ENCODE measurements at regions not wholly inside any gene's neighbourhood (a gene's known extent, or its start where the extent isn't known, plus 50 kb on each side); places are given as distances from the start of the nearest gene placed in this dataset.

GRCh38 chr6:76789580-76789979 is 673.7 kb downstream of the HTR1B start:
- POLR2A ChIA-PET: no interaction called here
- no peak for DNase-seq (ENCODE audit: extremely low spot score)
- CTCF ChIA-PET: no interaction called here
- TF ChIP-seq FOXK2 (IDR thresholded peaks at IDR 0.05) (no peak), ELF4 (IDR thresholded peaks at IDR 0.05) (no peak), FOXA1 (IDR thresholded peaks at IDR 0.05) (no peak), L3MBTL2 (conservative IDR thresholded peaks at IDR 0.05) (no peak)

- no peak for DNase-seq (ENCODE audit: extremely low spot score)
- ChIA-PET CTCF (no interaction called here), POLR2A (no interaction called here)
- TF ChIP-seq FOXM1 (IDR thresholded peaks at IDR 0.05; ENCODE audit: borderline replicate concordance) (no peak), CTBP1 (IDR thresholded peaks at IDR 0.05; ENCODE audit: borderline replicate concordance) (no peak), NFRKB (IDR thresholded peaks at IDR 0.05) (no peak), SUZ12 (IDR thresholded peaks at IDR 0.05) (no peak), TARDBP (IDR thresholded peaks at IDR 0.05) (no peak), LEF1 (IDR thresholded peaks at IDR 0.05; ENCODE audit: borderline replicate concordance) (no peak), SP1 (IDR thresholded peaks at IDR 0.05) (no peak)
These were observed 675.1 kb downstream of the HTR1B start for GRCh38 chr6:76788155-76788554.

- DNase-seq (ENCODE audit: extremely low spot score): no peak
- CTCF ChIA-PET: no interaction called here
- TF ChIP-seq TARDBP (IDR thresholded peaks at IDR 0.05): no peak
- TF ChIP-seq HDGF (IDR thresholded peaks at IDR 0.05; ENCODE audit: borderline replicate concordance): no peak
- POLR2A ChIA-PET: no interaction called here
These were observed 684.2 kb downstream of the HTR1B start for GRCh38 chr6:76779068-76779467.

- ChIA-PET CTCF (no interaction called here), POLR2A (no interaction called here)
- TF ChIP-seq FOXM1 (IDR thresholded peaks at IDR 0.05; ENCODE audit: borderline replicate concordance) (no peak), BHLHE40 (IDR thresholded peaks at IDR 0.05; ENCODE audit: borderline replicate concordance) (no peak), NFRKB (IDR thresholded peaks at IDR 0.05) (no peak), L3MBTL2 (conservative IDR thresholded peaks at IDR 0.05) (no peak), LEF1 (IDR thresholded peaks at IDR 0.05; ENCODE audit: borderline replicate concordance) (no peak), TARDBP (IDR thresholded peaks at IDR 0.05) (no peak), ZNF384 (IDR thresholded peaks at IDR 0.05) (no peak), FOXA1 (IDR thresholded peaks at IDR 0.05) (no peak), HDGF (IDR thresholded peaks at IDR 0.05; ENCODE audit: borderline replicate concordance) (no peak), FOXK2 (IDR thresholded peaks at IDR 0.05) (no peak), SUZ12 (IDR thresholded peaks at IDR 0.05) (no peak), PKNOX1 (IDR thresholded peaks at IDR 0.05) (no peak), ELF4 (IDR thresholded peaks at IDR 0.05) (no peak), SP1 (IDR thresholded peaks at IDR 0.05) (no peak), CTBP1 (IDR thresholded peaks at IDR 0.05; ENCODE audit: borderline replicate concordance) (no peak), ARNT (IDR thresholded peaks at IDR 0.05) (no peak)
- no peak for DNase-seq (ENCODE audit: extremely low spot score)
These were observed 686.4 kb downstream of the HTR1B start for GRCh38 chr6:76776876-76777275.

- POLR2A ChIA-PET: no interaction called here
- CTCF ChIA-PET: no interaction called here
- DNase-seq (ENCODE audit: extremely low spot score): no peak
- no peak for TF ChIP-seq HDGF (IDR thresholded peaks at IDR 0.05; ENCODE audit: borderline replicate concordance)
- TF ChIP-seq L3MBTL2 (conservative IDR thresholded peaks at IDR 0.05): no peak
- TF ChIP-seq FOXK2 (IDR thresholded peaks at IDR 0.05): no peak
- TF ChIP-seq SUZ12 (IDR thresholded peaks at IDR 0.05): no peak
- no peak for TF ChIP-seq ZNF384 (IDR thresholded peaks at IDR 0.05)
- TF ChIP-seq SP1 (IDR thresholded peaks at IDR 0.05): no peak
- TF ChIP-seq CTBP1 (IDR thresholded peaks at IDR 0.05; ENCODE audit: borderline replicate concordance): no peak
- TF ChIP-seq ARNT (IDR thresholded peaks at IDR 0.05): no peak
- TF ChIP-seq BHLHE40 (IDR thresholded peaks at IDR 0.05; ENCODE audit: borderline replicate concordance): no peak
- TF ChIP-seq FOXM1 (IDR thresholded peaks at IDR 0.05; ENCODE audit: borderline replicate concordance): no peak
- TF ChIP-seq TARDBP (IDR thresholded peaks at IDR 0.05): no peak
- TF ChIP-seq FOXA1 (IDR thresholded peaks at IDR 0.05): no peak
- no peak for TF ChIP-seq LEF1 (IDR thresholded peaks at IDR 0.05; ENCODE audit: borderline replicate concordance)
- TF ChIP-seq PKNOX1 (IDR thresholded peaks at IDR 0.05): no peak
These were observed 688.4 kb downstream of the HTR1B start for GRCh38 chr6:76774781-76775384.

- ChIA-PET CTCF (no interaction called here), POLR2A (no interaction called here)
- no peak for DNase-seq (ENCODE audit: extremely low spot score)
- TF ChIP-seq SP1 (IDR thresholded peaks at IDR 0.05) (no peak), CTBP1 (IDR thresholded peaks at IDR 0.05; ENCODE audit: borderline replicate concordance) (no peak), FOXA1 (IDR thresholded peaks at IDR 0.05) (no peak), ZNF384 (IDR thresholded peaks at IDR 0.05) (no peak), L3MBTL2 (conservative IDR thresholded peaks at IDR 0.05) (no peak), LEF1 (IDR thresholded peaks at IDR 0.05; ENCODE audit: borderline replicate concordance) (no peak), BHLHE40 (IDR thresholded peaks at IDR 0.05; ENCODE audit: borderline replicate concordance) (no peak), SUZ12 (IDR thresholded peaks at IDR 0.05) (no peak), FOXK2 (IDR thresholded peaks at IDR 0.05) (no peak), ARNT (IDR thresholded peaks at IDR 0.05) (no peak), HDGF (IDR thresholded peaks at IDR 0.05; ENCODE audit: borderline replicate concordance) (no peak), FOXM1 (IDR thresholded peaks at IDR 0.05; ENCODE audit: borderline replicate concordance) (no peak), PKNOX1 (IDR thresholded peaks at IDR 0.05) (no peak), TARDBP (IDR thresholded peaks at IDR 0.05) (no peak), NFRKB (IDR thresholded peaks at IDR 0.05) (no peak)
These were observed 690.3 kb downstream of the HTR1B start for GRCh38 chr6:76772951-76773350.

All from HEK293T (cell line).